IgD-negative memory B cell (primary cell): ENCODE measurements at regions not wholly inside any gene's neighbourhood (a gene's known extent, or its start where the extent isn't known, plus 50 kb on each side); places are given as distances from the start of the nearest gene placed in this dataset.

Experiments used
- H3K27ac Mint-ChIP-seq, 3 donors: one replicate each; pipeline ENCODE4 v1.8.0; 2020 to 2022; ENCODE audit warnings: mild to moderate bottlenecking in 3 of 3, mixed read lengths in 3 of 3, moderate library complexity in 1 of 3
- H3K27me3 Mint-ChIP-seq: one replicate; pipeline ENCODE4 v1.8.0; 2021; ENCODE audit warnings: mixed read lengths
- H3K36me3 Mint-ChIP-seq: one replicate; pipeline ENCODE4 v1.8.0; 2020; ENCODE audit warnings: mild to moderate bottlenecking, mixed read lengths
- H3K4me1 Mint-ChIP-seq, 3 donors: one replicate each; pipeline ENCODE4 v1.8.0; 2020 to 2022; ENCODE audit warnings: mixed read lengths in 3 of 3, mild to moderate bottlenecking in 1 of 3
- H3K4me3 Mint-ChIP-seq, 4 donors: one replicate each; pipeline ENCODE4 v1.8.0; 2020 to 2022; ENCODE audit warnings: mild to moderate bottlenecking in 4 of 4, mixed read lengths in 4 of 4, moderate library complexity in 3 of 4
- H3K9me3 Mint-ChIP-seq, 3 donors: one replicate each; pipeline ENCODE4 v1.8.0; 2020 to 2021; ENCODE audit warnings: mixed read lengths in 3 of 3, mild to moderate bottlenecking in 1 of 3

- Mint-ChIP-seq H3K4me1 (no peaks in the 10 kb centered on the region), H3K9me3 (no peaks in the 10 kb centered on the region), H3K4me3 (no peak overlapping the region), H3K27me3 (no peaks in the 10 kb centered on the region), H3K36me3 (no peaks in the 10 kb centered on the region), H3K27ac (no peak overlapping the region)
Observed at GRCh38 chr20:6410721-6411120, 287.9 kb upstream of the FERMT1 start.

GRCh38 chr20:6407163-6407562, 284.3 kb upstream of the FERMT1 start:
- H3K4me1 Mint-ChIP-seq, result no peaks in the 10 kb centered on the region
- H3K27ac Mint-ChIP-seq, result no peak overlapping the region
- H3K36me3 Mint-ChIP-seq, result no peaks in the 10 kb centered on the region
- peaks cover 0 to 4% (median 3%) of the 10 kb centered on the region in 3 donors for H3K9me3 Mint-ChIP-seq
- H3K27me3 Mint-ChIP-seq, result no peaks in the 10 kb centered on the region
- no peak overlapping the region for H3K4me3 Mint-ChIP-seq

GRCh38 chr20:6401893-6402557, 279.2 kb upstream of the FERMT1 start:
- H3K36me3 Mint-ChIP-seq, result no peaks in the 10 kb centered on the region
- no peaks in the 10 kb centered on the region for H3K4me1 Mint-ChIP-seq
- no peak overlapping the region for H3K27ac Mint-ChIP-seq
- H3K4me3 Mint-ChIP-seq, result no peak overlapping the region
- peaks cover 0 to 6% (median 4%) of the 10 kb centered on the region in 3 donors for H3K9me3 Mint-ChIP-seq
- no peaks in the 10 kb centered on the region for H3K27me3 Mint-ChIP-seq

GRCh38 chr20:6397115-6397514, 274.3 kb upstream of the FERMT1 start:
- Mint-ChIP-seq H3K36me3 (no peaks in the 10 kb centered on the region), H3K27ac (peak overlapping the region in 1 of 3 donors; percentile 27), H3K4me3 (no peak overlapping the region), H3K9me3 (peaks cover 0 to 5% (median 4%) of the 10 kb centered on the region in 3 donors), H3K27me3 (no peaks in the 10 kb centered on the region), H3K4me1 (no peaks in the 10 kb centered on the region)

GRCh38 chr20:6395695-6396094, 272.9 kb upstream of the FERMT1 start:
- H3K36me3 Mint-ChIP-seq, result no peaks in the 10 kb centered on the region
- H3K27ac Mint-ChIP-seq, result peak overlapping the region in 1 of 3 donors; percentile 40
- H3K27me3 Mint-ChIP-seq, result no peaks in the 10 kb centered on the region
- peaks cover 0 to 5% (median 4%) of the 10 kb centered on the region in 3 donors for H3K9me3 Mint-ChIP-seq
- no peaks in the 10 kb centered on the region for H3K4me1 Mint-ChIP-seq
- H3K4me3 Mint-ChIP-seq, result no peak overlapping the region

GRCh38 chr20:6388671-6389197, 265.9 kb upstream of the FERMT1 start:
- H3K4me3 Mint-ChIP-seq, result no peak overlapping the region
- no peaks in the 10 kb centered on the region for H3K27me3 Mint-ChIP-seq
- no peak overlapping the region for H3K27ac Mint-ChIP-seq
- H3K9me3 Mint-ChIP-seq, result peaks cover 0 to 5% (median 0%) of the 10 kb centered on the region in 3 donors
- no peaks in the 10 kb centered on the region for H3K4me1 Mint-ChIP-seq
- H3K36me3 Mint-ChIP-seq, result no peaks in the 10 kb centered on the region

- Mint-ChIP-seq H3K9me3 (peaks cover 0 to 3% (median 1%) of the 10 kb centered on the region in 3 donors), H3K4me3 (no peak overlapping the region), H3K27me3 (no peaks in the 10 kb centered on the region), H3K27ac (no peak overlapping the region), H3K36me3 (no peaks in the 10 kb centered on the region), H3K4me1 (no peaks in the 10 kb centered on the region)
Observed at GRCh38 chr20:6384956-6385486, 262.2 kb upstream of the FERMT1 start.

GRCh38 chr20:6384380-6384779, 261.6 kb upstream of the FERMT1 start:
- H3K4me3 Mint-ChIP-seq, result no peak overlapping the region
- no peaks in the 10 kb centered on the region for H3K36me3 Mint-ChIP-seq
- peaks cover 0 to 7% (median 1%) of the 10 kb centered on the region in 3 donors for H3K9me3 Mint-ChIP-seq
- H3K4me1 Mint-ChIP-seq, result no peaks in the 10 kb centered on the region
- no peak overlapping the region for H3K27ac Mint-ChIP-seq
- no peaks in the 10 kb centered on the region for H3K27me3 Mint-ChIP-seq

- Mint-ChIP-seq H3K9me3 (peaks cover 0 to 7% (median 1%) of the 10 kb centered on the region in 3 donors), H3K36me3 (no peaks in the 10 kb centered on the region), H3K27ac (no peak overlapping the region), H3K4me1 (no peaks in the 10 kb centered on the region), H3K4me3 (no peak overlapping the region), H3K27me3 (no peaks in the 10 kb centered on the region)
Observed at GRCh38 chr20:6381887-6382286, 259.1 kb upstream of the FERMT1 start.

- H3K27ac Mint-ChIP-seq, result no peak overlapping the region
- no peak overlapping the region for H3K4me3 Mint-ChIP-seq
- no peaks in the 10 kb centered on the region for H3K4me1 Mint-ChIP-seq
- H3K36me3 Mint-ChIP-seq, result no peaks in the 10 kb centered on the region
- H3K9me3 Mint-ChIP-seq, result peaks cover 3 to 12% (median 8%) of the 10 kb centered on the region in 3 donors
- H3K27me3 Mint-ChIP-seq, result no peaks in the 10 kb centered on the region
Observed at GRCh38 chr20:6362245-6362644, 239.4 kb upstream of the FERMT1 start.

- no peak overlapping the region for H3K27ac Mint-ChIP-seq
- no peaks in the 10 kb centered on the region for H3K27me3 Mint-ChIP-seq
- no peaks in the 10 kb centered on the region for H3K36me3 Mint-ChIP-seq
- H3K4me3 Mint-ChIP-seq, result no peak overlapping the region
- H3K4me1 Mint-ChIP-seq, result no peaks in the 10 kb centered on the region
- peaks cover 4 to 6% (median 5%) of the 10 kb centered on the region in 3 donors for H3K9me3 Mint-ChIP-seq
Observed at GRCh38 chr20:6360766-6361165, 237.9 kb upstream of the FERMT1 start.

- Mint-ChIP-seq H3K27me3 (no peaks in the 10 kb centered on the region), H3K9me3 (peaks cover 3 to 9% (median 5%) of the 10 kb centered on the region in 3 donors), H3K4me3 (no peak overlapping the region), H3K4me1 (no peaks in the 10 kb centered on the region), H3K36me3 (no peaks in the 10 kb centered on the region), H3K27ac (no peak overlapping the region)
Observed at GRCh38 chr20:6355754-6356451, 233.1 kb upstream of the FERMT1 start.

- H3K27me3 Mint-ChIP-seq, result no peaks in the 10 kb centered on the region
- peaks cover 0 to 4% (median 0%) of the 10 kb centered on the region in 3 donors for H3K9me3 Mint-ChIP-seq
- no peak overlapping the region for H3K4me3 Mint-ChIP-seq
- no peaks in the 10 kb centered on the region for H3K4me1 Mint-ChIP-seq
- no peak overlapping the region for H3K27ac Mint-ChIP-seq
- no peaks in the 10 kb centered on the region for H3K36me3 Mint-ChIP-seq
Observed at GRCh38 chr20:6348908-6349307, 226.1 kb upstream of the FERMT1 start.

GRCh38 chr20:6347916-6348315, 225.1 kb upstream of the FERMT1 start:
- H3K27me3 Mint-ChIP-seq, result no peaks in the 10 kb centered on the region
- no peaks in the 10 kb centered on the region for H3K4me1 Mint-ChIP-seq
- H3K36me3 Mint-ChIP-seq, result no peaks in the 10 kb centered on the region
- H3K9me3 Mint-ChIP-seq, result peaks cover 0 to 4% (median 0%) of the 10 kb centered on the region in 3 donors
- no peak overlapping the region for H3K27ac Mint-ChIP-seq
- no peak overlapping the region for H3K4me3 Mint-ChIP-seq

GRCh38 chr20:6341491-6341890, 218.7 kb upstream of the FERMT1 start:
- no peaks in the 10 kb centered on the region for H3K9me3 Mint-ChIP-seq
- no peaks in the 10 kb centered on the region for H3K4me1 Mint-ChIP-seq
- H3K27me3 Mint-ChIP-seq, result no peaks in the 10 kb centered on the region
- H3K36me3 Mint-ChIP-seq, result no peaks in the 10 kb centered on the region
- no peak overlapping the region for H3K4me3 Mint-ChIP-seq
- no peak overlapping the region for H3K27ac Mint-ChIP-seq
